ENCODE measurements at regions not wholly inside any gene's neighbourhood (a gene's known extent, or its start where the extent isn't known, plus 50 kb on each side); places are given as distances from the start of the nearest gene placed in this dataset.

DNA sequence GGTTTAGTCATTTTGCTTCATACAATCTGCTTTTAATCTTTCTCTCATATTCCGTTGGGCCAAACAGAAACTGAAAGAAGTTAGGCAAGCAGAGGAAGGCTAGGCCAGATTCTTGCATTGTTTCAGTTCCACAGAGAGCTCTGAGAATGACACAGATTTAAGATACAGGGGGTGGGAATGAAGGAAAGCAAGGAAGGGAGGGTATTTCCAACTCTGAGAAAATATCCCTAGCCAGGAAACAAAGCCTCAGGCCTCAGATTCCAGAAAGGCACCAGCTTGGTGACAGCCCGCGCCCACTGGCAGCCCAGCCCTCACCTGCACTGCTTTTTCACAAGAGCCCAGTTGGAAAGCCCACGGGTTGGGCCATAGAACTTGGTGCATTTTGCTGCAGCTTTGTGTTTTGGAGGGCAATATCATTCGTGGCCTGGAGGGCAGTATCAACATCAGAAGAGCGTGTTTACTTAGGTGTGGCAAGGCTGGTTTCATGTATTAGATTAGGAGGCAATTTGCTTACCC lies 63.5 kb downstream of the ENC1 start:
- Histone ChIP-seq H3K9me3 (ENCODE audit: control insufficient read depth, insufficient read depth, low read length) (no peaks in the 10 kb centered on the region), H3K4me3 (ENCODE audit: low read depth, low read length) (no peak overlapping the region), H3K36me3 (ENCODE audit: control insufficient read depth, insufficient read depth, low read length) (no peaks in the 10 kb centered on the region), H3K27ac (ENCODE audit: low read depth, low read length) (no peak overlapping the region), H3K27me3 (ENCODE audit: control insufficient read depth, insufficient read depth, low read length) (no peaks in the 10 kb centered on the region), H3K9ac (ENCODE audit: low read depth, low read length) (no peak overlapping the region), H3K4me1 (ENCODE audit: control insufficient read depth, insufficient read depth, low read length) (no peaks in the 10 kb centered on the region; the same call in 1 of the 2 replicates)

DNA sequence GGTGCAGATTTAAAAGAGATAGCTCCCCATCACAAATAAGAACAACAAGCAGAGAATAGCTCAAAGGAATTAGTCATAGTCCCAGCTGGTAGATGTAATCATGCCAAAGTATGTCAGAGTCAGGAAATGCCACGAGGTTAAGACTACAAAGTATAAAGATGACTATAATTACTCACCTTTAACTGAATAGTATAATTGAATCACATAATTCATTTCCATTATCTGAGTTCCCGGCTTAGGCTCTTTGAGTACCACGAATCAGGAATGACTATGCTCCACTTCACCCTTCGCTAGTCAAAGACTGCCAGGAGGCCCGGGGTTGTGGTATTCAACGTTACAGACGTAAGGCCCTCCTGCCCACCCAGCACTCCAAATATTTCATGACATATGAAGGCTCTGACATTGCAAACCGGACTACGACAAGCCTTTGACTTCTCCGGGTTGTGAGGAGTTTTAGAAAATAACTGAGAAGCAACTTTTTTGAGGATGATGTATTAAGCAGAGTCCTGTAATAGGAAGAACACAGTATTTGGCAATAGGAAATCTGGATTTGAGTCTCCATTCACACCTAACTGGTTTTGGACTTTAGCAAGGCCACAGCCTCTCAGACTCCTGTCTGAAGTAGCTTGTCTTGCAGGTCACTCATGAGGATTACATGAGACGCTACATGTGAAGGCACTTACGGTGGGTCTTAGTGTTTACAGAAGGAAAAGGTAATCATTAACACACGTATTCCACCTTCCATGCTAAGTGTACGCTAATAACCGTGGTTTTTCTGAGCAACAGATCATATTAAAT lies 64.6 kb downstream of the ENC1 start:
- H3K4me3 ChIP-seq (ENCODE audit: low read depth, low read length), result no peak overlapping the region
- H3K27ac ChIP-seq (ENCODE audit: low read depth, low read length), result no peak overlapping the region
- H3K4me1 ChIP-seq (ENCODE audit: control insufficient read depth, insufficient read depth, low read length), result no peaks in the 10 kb centered on the region; the same call in 1 of the 2 replicates
- H3K9me3 ChIP-seq (ENCODE audit: control insufficient read depth, insufficient read depth, low read length), result no peaks in the 10 kb centered on the region
- no peaks in the 10 kb centered on the region for H3K36me3 ChIP-seq (ENCODE audit: control insufficient read depth, insufficient read depth, low read length)
- no peak overlapping the region for H3K9ac ChIP-seq (ENCODE audit: low read depth, low read length)
- no peaks in the 10 kb centered on the region for H3K27me3 ChIP-seq (ENCODE audit: control insufficient read depth, insufficient read depth, low read length)

DNA sequence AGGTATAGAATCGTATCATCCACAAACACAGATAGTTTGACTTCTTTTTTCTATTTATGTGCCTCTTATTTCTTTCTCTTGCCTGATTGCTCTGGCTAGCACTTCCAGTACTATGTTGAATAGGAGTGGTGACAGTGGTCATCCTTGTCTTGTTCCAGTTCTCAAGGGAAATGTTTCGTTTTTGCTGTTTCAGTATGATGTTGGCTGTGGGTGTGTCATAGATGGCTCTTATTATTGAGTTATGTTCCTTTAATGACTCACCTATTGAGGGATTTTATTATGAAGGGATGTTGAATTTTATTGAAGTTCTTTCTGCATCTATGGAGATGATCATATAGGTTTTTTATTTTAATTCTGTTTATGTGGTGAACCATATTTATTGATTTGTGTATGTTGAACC lies 70.3 kb downstream of the ENC1 start:
- no peaks in the 10 kb centered on the region for H3K9me3 ChIP-seq (ENCODE audit: control insufficient read depth, insufficient read depth, low read length)
- H3K9ac ChIP-seq (ENCODE audit: low read depth, low read length), result no peak overlapping the region
- no peak overlapping the region for H3K4me3 ChIP-seq (ENCODE audit: low read depth, low read length)
- H3K4me1 ChIP-seq (ENCODE audit: control insufficient read depth, insufficient read depth, low read length), result no peaks in the 10 kb centered on the region
- no peaks in the 10 kb centered on the region for H3K27me3 ChIP-seq (ENCODE audit: control insufficient read depth, insufficient read depth, low read length)
- no peak overlapping the region for H3K27ac ChIP-seq (ENCODE audit: low read depth, low read length)
- no peaks in the 10 kb centered on the region for H3K36me3 ChIP-seq (ENCODE audit: control insufficient read depth, insufficient read depth, low read length)

DNA sequence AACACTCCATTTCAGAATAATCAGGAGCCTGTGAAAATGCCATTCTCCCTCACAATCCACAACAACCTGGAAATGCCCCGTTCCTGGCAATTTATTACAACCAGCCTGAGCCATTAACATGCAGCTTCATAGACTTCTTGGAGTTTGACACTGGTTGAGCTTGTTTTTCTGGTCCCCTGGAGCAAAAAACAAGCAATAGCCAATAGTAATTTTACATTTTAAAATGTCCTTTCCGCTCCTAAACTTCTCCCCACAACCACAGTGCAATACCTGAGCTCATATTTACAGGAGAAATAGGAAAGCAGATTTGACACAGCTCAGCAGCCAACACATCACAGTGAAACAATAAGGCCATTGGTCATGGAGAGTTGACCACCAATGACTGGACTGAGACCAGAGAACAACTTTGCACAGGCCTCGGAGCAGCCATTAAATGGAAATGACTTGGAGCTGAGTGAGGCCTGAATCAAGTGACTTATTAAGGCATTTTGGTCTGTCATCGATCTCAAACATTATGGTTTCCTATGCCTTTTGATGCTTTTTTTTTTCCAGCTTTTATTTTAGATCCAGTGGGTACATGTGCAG lies 73.0 kb downstream of the ENC1 start:
- no peaks in the 10 kb centered on the region for H3K27me3 ChIP-seq (ENCODE audit: control insufficient read depth, insufficient read depth, low read length)

DNA sequence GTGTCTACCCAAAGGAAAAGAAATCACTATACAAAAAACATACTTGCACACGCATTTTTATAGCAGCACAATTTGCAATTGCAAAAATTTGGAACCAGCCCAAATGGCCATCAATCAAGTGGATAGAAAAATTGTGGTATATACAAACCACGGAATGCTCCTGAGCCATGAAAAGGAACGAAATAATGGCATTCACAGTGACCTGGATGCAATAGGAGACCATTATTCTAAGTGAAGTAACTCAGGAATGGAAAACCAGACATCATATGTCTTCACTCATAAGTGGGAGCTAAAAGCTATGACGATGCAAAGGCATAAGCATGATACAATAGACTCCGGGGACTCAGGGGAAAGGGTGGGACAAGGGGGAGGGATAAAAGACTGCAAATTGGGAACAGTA lies 78.4 kb downstream of the ENC1 start:
- no peaks in the 10 kb centered on the region for H3K4me1 ChIP-seq (ENCODE audit: control insufficient read depth, insufficient read depth, low read length)
- H3K4me3 ChIP-seq (ENCODE audit: low read depth, low read length), result no peak overlapping the region
- H3K27ac ChIP-seq (ENCODE audit: low read depth, low read length), result no peak overlapping the region
- no peaks in the 10 kb centered on the region for H3K9me3 ChIP-seq (ENCODE audit: control insufficient read depth, insufficient read depth, low read length)
- H3K9ac ChIP-seq (ENCODE audit: low read depth, low read length), result no peak overlapping the region
- no peaks in the 10 kb centered on the region for H3K36me3 ChIP-seq (ENCODE audit: control insufficient read depth, insufficient read depth, low read length)
- H3K27me3 ChIP-seq (ENCODE audit: control insufficient read depth, insufficient read depth, low read length), result no peaks in the 10 kb centered on the region

More for the DNA sequence above, 73.0 kb downstream of the ENC1 start:
- Histone ChIP-seq H3K36me3 (ENCODE audit: control insufficient read depth, insufficient read depth, low read length) (no peaks in the 10 kb centered on the region), H3K4me3 (ENCODE audit: low read depth, low read length) (no peak overlapping the region), H3K9me3 (ENCODE audit: control insufficient read depth, insufficient read depth, low read length) (no peaks in the 10 kb centered on the region), H3K9ac (ENCODE audit: low read depth, low read length) (no peak overlapping the region), H3K27ac (ENCODE audit: low read depth, low read length) (no peak overlapping the region), H3K4me1 (ENCODE audit: control insufficient read depth, insufficient read depth, low read length) (no peaks in the 10 kb centered on the region)

DNA sequence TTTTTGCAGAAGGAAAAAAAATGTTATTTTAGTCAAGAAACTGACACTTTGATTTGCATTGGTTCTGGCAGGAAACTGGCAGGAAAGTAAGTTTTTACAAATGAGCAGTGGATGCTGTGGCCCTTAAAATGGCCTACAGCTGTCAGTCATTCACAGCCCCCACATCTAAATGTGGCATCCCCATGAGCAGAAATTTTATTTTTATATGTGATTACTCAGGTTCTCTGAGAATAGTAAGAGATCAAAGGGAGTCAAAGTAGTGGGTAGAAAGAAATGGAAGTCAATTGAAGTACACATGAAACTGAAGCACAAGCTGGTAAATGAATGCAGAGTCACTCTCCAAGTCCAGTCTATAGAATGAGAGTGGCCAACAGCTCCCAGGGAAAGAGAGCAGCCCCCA lies 80.3 kb downstream of the ENC1 start:
- H3K4me3 ChIP-seq (ENCODE audit: low read depth, low read length), result no peak overlapping the region
- peaks cover 13% of the 10 kb centered on the region; the same call in 1 of the 2 replicates for H3K4me1 ChIP-seq (ENCODE audit: control insufficient read depth, insufficient read depth, low read length)
- H3K36me3 ChIP-seq (ENCODE audit: control insufficient read depth, insufficient read depth, low read length), result no peaks in the 10 kb centered on the region
- no peaks in the 10 kb centered on the region for H3K9me3 ChIP-seq (ENCODE audit: control insufficient read depth, insufficient read depth, low read length)
- H3K27ac ChIP-seq (ENCODE audit: low read depth, low read length), result no peak overlapping the region
- H3K9ac ChIP-seq (ENCODE audit: low read depth, low read length), result no peak overlapping the region
- no peaks in the 10 kb centered on the region for H3K27me3 ChIP-seq (ENCODE audit: control insufficient read depth, insufficient read depth, low read length)

DNA sequence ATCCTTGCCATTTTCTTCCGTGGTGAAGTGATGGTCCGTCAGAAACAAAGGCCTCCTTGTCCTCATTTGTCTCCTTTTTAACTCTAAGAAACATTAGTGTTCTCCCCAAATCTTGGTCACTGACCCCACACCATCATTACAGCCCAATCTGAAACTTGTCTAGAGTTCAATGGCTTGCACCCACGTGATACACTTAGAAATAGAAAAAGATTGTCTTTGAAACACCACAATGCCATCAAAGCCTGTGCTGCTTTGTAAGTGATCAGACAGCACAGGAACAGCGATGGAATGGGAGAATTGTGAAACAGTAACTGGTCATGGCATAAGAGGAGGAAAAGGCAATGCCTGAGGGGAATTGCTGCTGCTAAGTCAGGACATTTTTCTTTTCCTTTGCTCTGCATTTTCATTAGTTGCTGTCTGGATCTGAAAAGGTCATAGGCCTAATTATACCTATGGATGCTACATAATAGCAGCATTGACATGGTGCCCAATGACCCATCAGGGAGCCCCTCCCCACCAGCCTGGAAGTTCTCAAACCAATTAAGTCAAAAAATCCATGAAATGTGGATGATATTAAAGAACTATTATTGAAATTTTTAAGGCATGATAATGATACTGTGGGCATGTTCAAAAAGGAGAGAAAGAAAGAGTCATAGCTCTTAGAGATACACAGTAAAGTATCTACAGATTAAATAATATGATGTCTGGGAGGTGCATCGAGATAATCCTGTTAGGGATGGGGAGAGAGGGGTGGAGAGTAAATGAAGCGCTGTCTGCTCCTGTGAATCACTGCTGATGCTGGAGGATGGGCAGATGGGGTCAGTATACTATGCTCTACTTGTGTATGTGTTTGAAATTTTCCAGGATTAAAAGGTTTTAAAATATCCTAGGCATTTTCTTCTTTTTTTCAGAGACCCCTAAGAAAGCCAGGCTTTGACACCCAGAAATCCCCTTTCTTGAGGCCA lies 83.6 kb downstream of the ENC1 start:
- Histone ChIP-seq H3K4me1 (ENCODE audit: control insufficient read depth, insufficient read depth, low read length) (peaks cover 13% of the 10 kb centered on the region; the same call in 1 of the 2 replicates), H3K27me3 (ENCODE audit: control insufficient read depth, insufficient read depth, low read length) (no peaks in the 10 kb centered on the region), H3K27ac (ENCODE audit: low read depth, low read length) (peak overlapping the region; percentile 39), H3K4me3 (ENCODE audit: low read depth, low read length) (no peak overlapping the region), H3K36me3 (ENCODE audit: control insufficient read depth, insufficient read depth, low read length) (no peaks in the 10 kb centered on the region), H3K9me3 (ENCODE audit: control insufficient read depth, insufficient read depth, low read length) (no peaks in the 10 kb centered on the region), H3K9ac (ENCODE audit: low read depth, low read length) (no peak overlapping the region)

DNA sequence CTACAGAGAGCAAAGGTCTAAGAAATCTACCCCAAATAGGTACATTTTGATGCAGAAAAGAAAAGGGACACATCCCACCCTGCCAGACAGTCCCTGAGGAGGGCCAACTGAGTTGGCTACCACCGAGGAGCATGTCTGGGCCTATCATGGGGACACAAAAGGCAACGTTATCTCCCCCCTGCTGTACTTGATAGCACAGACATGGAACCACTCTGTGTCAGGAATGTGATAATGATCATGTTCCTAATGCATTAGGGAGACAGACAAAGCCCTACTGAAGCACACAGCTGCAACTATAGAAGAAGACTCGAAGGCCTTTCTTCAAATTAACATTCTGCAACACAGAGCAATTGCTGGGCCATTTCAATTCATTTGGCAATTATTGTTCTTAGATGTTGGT lies 84.5 kb downstream of the ENC1 start:
- Histone ChIP-seq H3K4me1 (ENCODE audit: control insufficient read depth, insufficient read depth, low read length) (peaks cover 13% of the 10 kb centered on the region; the same call in 1 of the 2 replicates), H3K36me3 (ENCODE audit: control insufficient read depth, insufficient read depth, low read length) (no peaks in the 10 kb centered on the region), H3K27me3 (ENCODE audit: control insufficient read depth, insufficient read depth, low read length) (no peaks in the 10 kb centered on the region), H3K9me3 (ENCODE audit: control insufficient read depth, insufficient read depth, low read length) (no peaks in the 10 kb centered on the region), H3K9ac (ENCODE audit: low read depth, low read length) (no peak overlapping the region), H3K27ac (ENCODE audit: low read depth, low read length) (peak overlapping the region; percentile 11), H3K4me3 (ENCODE audit: low read depth, low read length) (no peak overlapping the region)

DNA sequence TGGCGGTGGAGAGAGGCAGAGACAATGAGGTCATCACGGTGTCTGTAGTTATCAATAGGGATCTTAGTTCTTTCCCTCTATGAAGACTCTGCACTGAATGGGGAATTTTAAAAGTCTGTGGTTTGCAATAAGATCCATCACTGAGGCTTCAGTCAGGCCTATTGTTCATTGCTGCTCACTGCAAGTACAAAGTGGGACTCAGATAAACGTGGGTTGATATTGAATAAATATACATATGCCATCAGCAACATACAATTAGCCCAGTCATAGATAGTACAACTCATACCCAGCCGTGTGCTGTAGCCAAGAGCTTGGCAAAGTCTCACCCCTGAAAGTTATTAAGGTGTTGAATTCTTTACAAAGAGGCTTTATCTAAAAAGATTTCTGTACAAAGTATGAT lies 88.4 kb downstream of the ENC1 start:
- Histone ChIP-seq H3K9me3 (ENCODE audit: control insufficient read depth, insufficient read depth, low read length) (no peaks in the 10 kb centered on the region), H3K36me3 (ENCODE audit: control insufficient read depth, insufficient read depth, low read length) (no peaks in the 10 kb centered on the region), H3K4me3 (ENCODE audit: low read depth, low read length) (no peak overlapping the region), H3K9ac (ENCODE audit: low read depth, low read length) (no peak overlapping the region), H3K4me1 (ENCODE audit: control insufficient read depth, insufficient read depth, low read length) (peaks cover 25% of the 10 kb centered on the region), H3K27me3 (ENCODE audit: control insufficient read depth, insufficient read depth, low read length) (peaks cover 8% of the 10 kb centered on the region), H3K27ac (ENCODE audit: low read depth, low read length) (no peak overlapping the region)

DNA sequence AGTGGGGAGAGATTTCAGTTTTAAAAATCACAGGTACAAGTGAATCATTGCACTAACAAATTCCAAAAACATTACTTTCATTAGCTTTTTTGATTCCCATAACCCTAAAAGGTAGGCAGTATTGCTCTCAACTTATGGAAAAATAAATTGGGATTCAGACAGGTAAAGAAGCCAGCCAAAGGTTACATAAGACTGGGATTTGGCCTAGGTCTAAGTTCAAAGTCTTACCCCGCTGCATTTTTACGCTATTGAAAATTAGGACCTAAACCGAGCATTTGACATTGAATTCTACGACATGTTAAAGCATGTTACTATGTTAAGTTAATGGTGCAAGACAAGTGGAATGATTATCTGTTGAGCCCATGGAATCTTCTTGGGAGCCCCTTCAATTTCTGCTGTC lies 89.6 kb downstream of the ENC1 start:
- Histone ChIP-seq H3K9me3 (ENCODE audit: control insufficient read depth, insufficient read depth, low read length) (no peaks in the 10 kb centered on the region), H3K4me3 (ENCODE audit: low read depth, low read length) (no peak overlapping the region), H3K27ac (ENCODE audit: low read depth, low read length) (no peak overlapping the region), H3K4me1 (ENCODE audit: control insufficient read depth, insufficient read depth, low read length) (peaks cover 16% of the 10 kb centered on the region), H3K9ac (ENCODE audit: low read depth, low read length) (no peak overlapping the region), H3K36me3 (ENCODE audit: control insufficient read depth, insufficient read depth, low read length) (no peaks in the 10 kb centered on the region), H3K27me3 (ENCODE audit: control insufficient read depth, insufficient read depth, low read length) (peaks cover 18% of the 10 kb centered on the region)
